ENCODE measurements at regions not wholly inside any gene's neighbourhood (a gene's known extent, or its start where the extent isn't known, plus 50 kb on each side); places are given as distances from the start of the nearest gene placed in this dataset.

DNA sequence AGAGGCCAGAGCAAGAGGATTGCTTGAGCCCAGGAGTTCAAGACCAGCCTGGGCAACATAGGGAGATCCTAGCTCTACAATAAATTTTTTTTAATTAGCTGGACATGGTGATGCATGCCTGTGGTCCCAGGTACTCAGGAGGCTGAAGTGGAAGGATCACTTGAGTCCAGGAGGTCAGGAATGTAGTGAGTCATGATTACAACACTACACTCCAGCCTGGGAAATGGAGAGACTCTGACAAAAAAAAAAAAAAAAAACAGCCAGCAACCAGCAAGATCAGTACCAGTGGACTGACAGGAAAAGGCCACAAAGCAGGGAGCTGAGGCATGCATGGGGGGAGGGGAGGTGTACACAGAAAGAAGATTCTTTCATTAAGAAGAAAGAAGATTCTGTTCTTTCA, 52.7 kb upstream of the RFXAP start:
- ChIA-PET CTCF (no interaction called here), POLR2A (interaction anchor here (0.6 kb wide), 1 partner anchor 31 kb away, joined by 4 read pairs; no protein-coding TSS in a partner anchor)
- Histone ChIP-seq H3K9me3 (ENCODE audit: control insufficient read depth, insufficient read depth, low read depth, low read length) (no peaks in the 10 kb centered on the region), H3K4me1 (ENCODE audit: control insufficient read depth, insufficient read depth, low read length) (no peaks in the 10 kb centered on the region), H3K27ac (ENCODE audit: extremely low read depth, low read depth, low read length) (no peak overlapping the region), H3K4me3 (ENCODE audit: low read depth, low read length) (no peak overlapping the region), H3K36me3 (ENCODE audit: control insufficient read depth in 2 of 2, insufficient read depth in 1 of 2, low read length in 2 of 2) (no peaks in the 10 kb centered on the region)
- TF ChIP-seq HOXC10 (CRISPR knock-in tag; IDR thresholded peaks at IDR 0.05) (no peak), ZNF433 (tag by site-specific recombination; IDR thresholded peaks at IDR 0.05; ENCODE audit: low read depth) (no peak), ZNF394 (tag by site-specific recombination; IDR thresholded peaks at IDR 0.05; ENCODE audit: borderline replicate concordance) (no peak), GLIS1 (tag by site-specific recombination; IDR thresholded peaks at IDR 0.05) (peak; percentile 52)

GRCh38 chr13:36767276-36767675, 51.7 kb upstream of the RFXAP start:
- H3K27ac ChIP-seq (ENCODE audit: extremely low read depth, low read depth, low read length) = no peak overlapping the region
- TF ChIP-seq FEZF1 (tag by site-specific recombination; IDR thresholded peaks at IDR 0.05) = no peak
- TF ChIP-seq SETDB1 (IDR thresholded peaks at IDR 0.05; ENCODE audit: insufficient read length, low read length) = peak; percentile 76
- no peaks in the 10 kb centered on the region for H3K36me3 ChIP-seq (ENCODE audit: control insufficient read depth in 2 of 2, insufficient read depth in 1 of 2, low read length in 2 of 2)
- H3K4me3 ChIP-seq (ENCODE audit: low read depth, low read length) = no peak overlapping the region
- CTCF ChIA-PET = no interaction called here
- H3K9me3 ChIP-seq (ENCODE audit: control insufficient read depth, insufficient read depth, low read depth, low read length) = no peaks in the 10 kb centered on the region
- H3K4me1 ChIP-seq (ENCODE audit: control insufficient read depth, insufficient read depth, low read length) = no peaks in the 10 kb centered on the region
- POLR2A ChIA-PET = no interaction called here

- TF ChIP-seq ZNF610 (tag by site-specific recombination; IDR thresholded peaks at IDR 0.05; ENCODE audit: borderline replicate concordance) = no peak
- TF ChIP-seq ZNF148 (tag by site-specific recombination; IDR thresholded peaks at IDR 0.05; ENCODE audit: borderline replicate concordance) = no peak
- no peak for TF ChIP-seq ZFP41 (tag by site-specific recombination; IDR thresholded peaks at IDR 0.05; ENCODE audit: borderline replicate concordance)
- TF ChIP-seq ZNF571 (tag by site-specific recombination; IDR thresholded peaks at IDR 0.05) = no peak
- TF ChIP-seq ZNF239 (tag by site-specific recombination; IDR thresholded peaks at IDR 0.05) = no peak
- no peak for TF ChIP-seq ATF2 (tag by site-specific recombination; IDR thresholded peaks at IDR 0.05; ENCODE audit: low read depth)
- TF ChIP-seq ZNF2 (tag by site-specific recombination; IDR thresholded peaks at IDR 0.05) = no peak
- TF ChIP-seq SALL2 (tag by site-specific recombination; IDR thresholded peaks at IDR 0.05; ENCODE audit: borderline replicate concordance) = no peak
- TF ChIP-seq ZNF514 (tag by site-specific recombination; IDR thresholded peaks at IDR 0.05) = no peak
- no peak for TF ChIP-seq ZBTB6 (tag by site-specific recombination; IDR thresholded peaks at IDR 0.05)
- no peak for TF ChIP-seq ZNF555 (tag by site-specific recombination; conservative IDR thresholded peaks at IDR 0.05)
- TF ChIP-seq ZSCAN30 (tag by site-specific recombination; IDR thresholded peaks at IDR 0.05) = no peak
- TF ChIP-seq PRDM2 (tag by site-specific recombination; IDR thresholded peaks at IDR 0.05; ENCODE audit: borderline replicate concordance) = no peak
- TF ChIP-seq ZNF747 (tag by site-specific recombination; IDR thresholded peaks at IDR 0.05) = no peak
- no peak for TF ChIP-seq ZNF776 (tag by site-specific recombination; IDR thresholded peaks at IDR 0.05; ENCODE audit: borderline replicate concordance)
- no peak for TF ChIP-seq ZBTB17 (tag by site-specific recombination; IDR thresholded peaks at IDR 0.05)
- Histone ChIP-seq H3K27ac (ENCODE audit: extremely low read depth, low read depth, low read length) (no peak overlapping the region), H3K9me3 (ENCODE audit: control insufficient read depth, insufficient read depth, low read depth, low read length) (no peaks in the 10 kb centered on the region), H3K4me1 (ENCODE audit: control insufficient read depth, insufficient read depth, low read length) (no peaks in the 10 kb centered on the region), H3K36me3 (ENCODE audit: control insufficient read depth in 2 of 2, insufficient read depth in 1 of 2, low read length in 2 of 2) (no peaks in the 10 kb centered on the region), H3K4me3 (ENCODE audit: low read depth, low read length) (no peak overlapping the region)
- ChIA-PET POLR2A (no interaction called here), CTCF (no interaction called here)
These were observed 49.9 kb upstream of the RFXAP start for GRCh38 chr13:36769126-36769525.
